RWPE2 (cell line): ENCODE measurements at regions not wholly inside any gene's neighbourhood (a gene's known extent, or its start where the extent isn't known, plus 50 kb on each side); places are given as distances from the start of the nearest gene placed in this dataset.

Experiments
- ATAC-seq: fragments of 200-7000 bp; cut with Tn5 transposase; 3 replicates; pipeline ENCODE4 v1.9.1; 2021; ENCODE audit warnings: low read depth
- DNase-seq: peaks from one replicate; pipeline ENCODE4 v3.0.0-alpha.2; 2020; ENCODE audit warnings: low spot score
- H3K27ac ChIP-seq: fragments of 450-650 bp; 2 replicates; pipeline ENCODE4 v1.5.1; 2017; ENCODE audit warnings: mild to moderate bottlenecking; ENCODE audit not compliant: poor library complexity, severe bottlenecking
- H3K27me3 ChIP-seq: fragments of 250-450 bp; sonication (Bioruptor Pico); 2 replicates; pipeline ENCODE4 v1.5.1; 2021; ENCODE audit warnings: mild to moderate bottlenecking, moderate library complexity; ENCODE audit not compliant: insufficient read depth, poor library complexity, severe bottlenecking
- H3K36me3 ChIP-seq: fragments of 250-450 bp; sonication (Bioruptor Pico); 2 replicates; pipeline ENCODE4 v1.5.1; 2020; ENCODE audit warnings: low read depth, mild to moderate bottlenecking, moderate library complexity
- H3K4me1 ChIP-seq: fragments of 250-450 bp; sonication (Bioruptor Pico); 2 replicates; pipeline ENCODE4 v1.5.1; 2021; ENCODE audit warnings: mild to moderate bottlenecking, moderate library complexity; ENCODE audit not compliant: insufficient read depth, poor library complexity, severe bottlenecking
- H3K4me3 ChIP-seq: fragments of 250-450 bp; sonication (Bioruptor Pico); 2 replicates; pipeline ENCODE4 v1.5.1; 2021; ENCODE audit warnings: mild to moderate bottlenecking, moderate library complexity; ENCODE audit not compliant: severe bottlenecking
- H3K9me3 ChIP-seq: fragments of 250-450 bp; sonication (Bioruptor Pico); 2 replicates; pipeline ENCODE4 v1.5.1; 2021; ENCODE audit warnings: mild to moderate bottlenecking, moderate library complexity; ENCODE audit not compliant: severe bottlenecking
- TF ChIP-seq, protein P1 (sequence below): fragments of 450-650 bp; IDR thresholded peaks from one replicate; pipeline ENCODE4 v1.5.1; 2017; ENCODE audit warnings: mild to moderate bottlenecking, moderate library complexity; ENCODE audit not compliant: poor library complexity, severe bottlenecking

DNA sequence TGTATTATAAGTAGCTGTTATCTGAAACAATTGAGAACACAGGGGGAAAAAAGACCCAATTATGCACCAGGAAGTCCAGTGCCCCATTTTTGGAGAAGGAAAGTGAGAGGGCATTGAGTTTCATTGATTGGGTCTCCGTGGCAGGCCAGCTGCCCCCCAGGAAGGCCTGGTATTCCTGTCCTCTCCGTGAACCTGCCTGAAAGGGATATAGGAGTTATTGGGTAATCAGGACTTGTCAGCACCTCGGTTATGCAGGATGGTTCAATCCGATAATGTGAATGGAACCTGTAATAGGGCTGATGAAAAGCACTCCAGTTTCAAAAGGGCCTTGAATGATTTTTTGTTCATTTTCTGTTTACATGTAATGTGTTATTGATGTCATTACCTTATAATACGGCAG is 122.0 kb upstream of the RARB start:
- no peak for ATAC-seq
- Histone ChIP-seq H3K36me3 (no peaks in the 10 kb centered on the region), H3K27ac (no peak overlapping the region), H3K27me3 (no peaks in the 10 kb centered on the region), H3K4me1 (no peaks in the 10 kb centered on the region), H3K4me3 (no peak overlapping the region), H3K9me3 (no peaks in the 10 kb centered on the region)
- TF ChIP-seq, protein P1, sequence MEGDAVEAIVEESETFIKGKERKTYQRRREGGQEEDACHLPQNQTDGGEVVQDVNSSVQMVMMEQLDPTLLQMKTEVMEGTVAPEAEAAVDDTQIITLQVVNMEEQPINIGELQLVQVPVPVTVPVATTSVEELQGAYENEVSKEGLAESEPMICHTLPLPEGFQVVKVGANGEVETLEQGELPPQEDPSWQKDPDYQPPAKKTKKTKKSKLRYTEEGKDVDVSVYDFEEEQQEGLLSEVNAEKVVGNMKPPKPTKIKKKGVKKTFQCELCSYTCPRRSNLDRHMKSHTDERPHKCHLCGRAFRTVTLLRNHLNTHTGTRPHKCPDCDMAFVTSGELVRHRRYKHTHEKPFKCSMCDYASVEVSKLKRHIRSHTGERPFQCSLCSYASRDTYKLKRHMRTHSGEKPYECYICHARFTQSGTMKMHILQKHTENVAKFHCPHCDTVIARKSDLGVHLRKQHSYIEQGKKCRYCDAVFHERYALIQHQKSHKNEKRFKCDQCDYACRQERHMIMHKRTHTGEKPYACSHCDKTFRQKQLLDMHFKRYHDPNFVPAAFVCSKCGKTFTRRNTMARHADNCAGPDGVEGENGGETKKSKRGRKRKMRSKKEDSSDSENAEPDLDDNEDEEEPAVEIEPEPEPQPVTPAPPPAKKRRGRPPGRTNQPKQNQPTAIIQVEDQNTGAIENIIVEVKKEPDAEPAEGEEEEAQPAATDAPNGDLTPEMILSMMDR, result no peak
- DNase-seq, result no peak

DNA sequence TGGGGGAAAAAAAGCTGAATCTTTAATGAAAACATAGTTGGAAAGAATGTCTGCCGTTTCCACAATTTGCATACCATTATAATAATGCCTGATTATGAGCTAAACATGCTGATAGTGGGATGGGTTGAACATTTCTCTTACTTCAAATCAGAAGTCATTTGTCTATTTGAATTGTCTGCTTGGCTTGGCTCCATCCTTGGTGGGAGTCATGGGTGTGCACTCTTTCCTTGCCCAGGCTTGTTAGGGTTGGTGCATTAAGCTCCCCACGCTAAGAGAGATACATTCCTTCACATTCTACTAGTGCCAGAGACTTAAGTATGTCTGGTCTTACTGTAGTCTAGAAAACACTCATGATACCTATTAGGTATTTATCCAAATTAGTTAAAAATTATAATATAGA is 121.4 kb upstream of the RARB start:
- ATAC-seq (no peak), DNase-seq (no peak)
- no peak overlapping the region for H3K27ac ChIP-seq
- H3K27me3 ChIP-seq, result no peaks in the 10 kb centered on the region
- no peaks in the 10 kb centered on the region for H3K4me1 ChIP-seq
- H3K36me3 ChIP-seq, result no peaks in the 10 kb centered on the region
- TF ChIP-seq, protein P1, result no peak
- H3K4me3 ChIP-seq, result no peak overlapping the region
- H3K9me3 ChIP-seq, result no peaks in the 10 kb centered on the region

DNA sequence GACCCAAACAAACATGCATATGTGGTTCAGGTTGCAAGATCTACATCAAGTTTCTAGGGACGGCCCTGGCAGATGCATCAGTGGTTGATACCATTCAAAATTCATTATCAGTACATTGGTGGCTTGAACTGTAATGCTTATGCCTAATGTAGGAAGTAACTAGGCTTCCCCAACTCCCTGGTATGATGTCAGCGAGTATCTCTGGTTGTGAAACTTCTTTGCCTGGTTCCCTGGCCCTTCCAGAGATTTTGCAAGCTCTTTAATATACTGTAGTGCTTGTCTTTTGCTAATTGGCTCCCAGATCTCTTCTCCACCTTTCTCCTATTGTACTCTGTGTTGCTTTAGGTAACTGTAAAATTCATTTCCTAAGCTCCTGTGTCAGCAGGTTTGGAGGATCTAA is 114.8 kb upstream of the RARB start:
- no peak for DNase-seq
- H3K27ac ChIP-seq, result no peak overlapping the region

DNA sequence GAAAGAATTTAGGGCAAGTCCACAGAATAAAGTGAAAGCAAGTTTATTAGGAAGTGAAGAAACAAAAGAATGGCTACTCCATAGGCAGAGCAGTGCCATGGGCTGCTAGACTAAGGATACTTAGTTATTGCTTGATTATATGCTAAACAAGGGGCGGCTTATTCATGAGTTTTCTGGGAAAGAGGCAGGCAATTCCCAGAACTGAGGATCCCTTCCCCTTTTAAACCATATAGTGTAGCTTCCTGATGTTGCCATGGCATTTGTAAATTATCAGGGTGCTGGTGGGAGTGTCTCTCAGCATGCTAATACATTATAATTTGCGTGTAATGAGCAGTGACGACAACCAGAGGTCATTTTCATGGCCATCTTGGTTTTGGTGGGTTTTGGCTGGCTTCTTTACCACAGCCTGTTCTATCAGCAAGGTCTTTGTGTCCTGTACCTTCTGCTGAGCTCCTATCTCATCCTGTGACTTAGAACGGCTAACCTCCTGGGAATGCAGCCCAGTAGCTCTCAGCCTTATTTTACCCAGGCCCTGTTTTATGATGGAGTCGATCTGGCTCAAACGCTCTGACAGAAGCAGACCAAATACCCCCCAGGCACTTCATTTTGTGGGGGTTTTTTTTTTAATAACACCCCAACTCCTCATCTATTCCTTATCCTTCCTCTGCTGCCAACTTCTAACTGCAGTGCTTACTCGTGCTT is 103.0 kb upstream of the RARB start:
- no peak for DNase-seq
- Histone ChIP-seq H3K27ac (no peak overlapping the region), H3K36me3 (no peaks in the 10 kb centered on the region), H3K9me3 (no peaks in the 10 kb centered on the region), H3K27me3 (no peaks in the 10 kb centered on the region), H3K4me3 (no peak overlapping the region), H3K4me1 (no peaks in the 10 kb centered on the region)
- no peak for ATAC-seq
- TF ChIP-seq, protein P1, result no peak

More for the DNA sequence above, 114.8 kb upstream of the RARB start:
- Histone ChIP-seq H3K27me3 (no peaks in the 10 kb centered on the region), H3K9me3 (no peaks in the 10 kb centered on the region), H3K4me3 (no peak overlapping the region), H3K36me3 (no peaks in the 10 kb centered on the region), H3K4me1 (no peaks in the 10 kb centered on the region)
- TF ChIP-seq, protein P1, result no peak
- ATAC-seq, result no peak

DNA sequence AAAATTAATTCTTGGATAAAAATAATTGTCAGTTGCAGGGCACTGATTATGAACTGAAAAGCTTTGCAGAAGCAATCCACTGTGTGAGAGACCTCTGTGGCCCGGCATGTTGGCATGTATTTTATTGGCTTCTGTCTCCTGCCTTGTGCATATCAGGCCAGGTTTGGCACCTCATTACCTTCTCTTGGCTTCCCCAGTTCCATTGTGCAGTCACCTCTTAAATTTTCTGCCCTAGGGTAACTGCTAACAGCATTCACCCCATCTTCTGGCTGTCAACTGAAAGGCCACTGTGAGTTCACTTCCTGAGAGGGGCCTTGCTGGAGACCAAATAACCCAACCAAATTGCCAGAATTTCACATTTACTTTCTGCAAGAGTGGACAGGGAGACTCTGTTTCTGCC is 92.7 kb upstream of the RARB start:
- no peaks in the 10 kb centered on the region for H3K36me3 ChIP-seq
- DNase-seq (no peak), ATAC-seq (no peak)
- H3K27ac ChIP-seq, result no peak overlapping the region
- no peaks in the 10 kb centered on the region for H3K27me3 ChIP-seq
- H3K9me3 ChIP-seq, result no peaks in the 10 kb centered on the region
- H3K4me3 ChIP-seq, result no peak overlapping the region
- TF ChIP-seq, protein P1, result no peak
- H3K4me1 ChIP-seq, result no peaks in the 10 kb centered on the region
